SK-N-SH treated with all-trans-retinoic acid at 6 μM for 48 hours (cell line): ENCODE measurements at regions not wholly inside any gene's neighbourhood (a gene's known extent, or its start where the extent isn't known, plus 50 kb on each side); places are given as distances from the start of the nearest gene placed in this dataset.

Experiments used
- ARNTL ChIP-seq: fragments of 450-650 bp; formaldehyde crosslinking; IDR thresholded peaks from 2 replicates; pipeline ENCODE4 v1.5.0; 2020; ENCODE audit warnings: low read depth, mild to moderate bottlenecking, moderate library complexity, borderline replicate concordance
- CSDC2 ChIP-seq: fragments of 250-450 bp; sonication (Bioruptor Pico); IDR thresholded peaks from 2 replicates; pipeline ENCODE4 v1.5.0; 2020; ENCODE audit warnings: mild to moderate bottlenecking, moderate library complexity
- ESRRG ChIP-seq: fragments of 250-450 bp; sonication (Bioruptor Pico); IDR thresholded peaks from 2 replicates; pipeline ENCODE4 v1.6.1; 2021; ENCODE audit warnings: mild to moderate bottlenecking
- GLIS3 ChIP-seq: fragments of 250-450 bp; sonication (Bioruptor Pico); IDR thresholded peaks from 2 replicates; pipeline ENCODE4 v1.5.0; 2020; ENCODE audit warnings: mild to moderate bottlenecking, moderate library complexity
- ISL1 ChIP-seq: fragments of 250-450 bp; sonication (Bioruptor Pico); IDR thresholded peaks from 2 replicates; pipeline ENCODE4 v2.1.2; 2022; ENCODE audit warnings: mild to moderate bottlenecking, moderate library complexity
- RARB ChIP-seq: fragments of 250-450 bp; sonication (Bioruptor Pico); IDR thresholded peaks from 2 replicates; pipeline ENCODE4 v1.8.0; 2021; ENCODE audit warnings: mild to moderate bottlenecking, moderate library complexity
- SNAI2 ChIP-seq: fragments of 250-450 bp; sonication (Bioruptor Pico); IDR thresholded peaks from 2 replicates; pipeline ENCODE4 v1.5.0; 2020; ENCODE audit warnings: mild to moderate bottlenecking, moderate library complexity
- TCF4 ChIP-seq: fragments of 250-450 bp; sonication (Bioruptor Pico); IDR thresholded peaks from 2 replicates; pipeline ENCODE4 v1.8.0; 2021; ENCODE audit warnings: mild to moderate bottlenecking, moderate library complexity, borderline replicate concordance
- ZC3H10 ChIP-seq: fragments of 250-450 bp; sonication (Bioruptor Pico); IDR thresholded peaks from 2 replicates; pipeline ENCODE4 v1.5.1; 2021; ENCODE audit warnings: mild to moderate bottlenecking, moderate library complexity
- ZFP3 ChIP-seq: fragments of 250-450 bp; sonication (Bioruptor Pico); IDR thresholded peaks from 2 replicates; pipeline ENCODE4 v1.5.0; 2020; ENCODE audit warnings: mild to moderate bottlenecking, moderate library complexity
- ZFP30 ChIP-seq: fragments of 450-650 bp; formaldehyde crosslinking; IDR thresholded peaks from 2 replicates; pipeline ENCODE4 v1.5.0; 2022; ENCODE audit warnings: mild to moderate bottlenecking, moderate library complexity
- ZNF70 ChIP-seq: fragments of 450-650 bp; formaldehyde crosslinking; IDR thresholded peaks from 2 replicates; pipeline ENCODE4 v1.5.0; 2020; ENCODE audit warnings: mild to moderate bottlenecking, moderate library complexity
- TF ChIP-seq, protein P1 (sequence below): fragments of 250-450 bp; sonication (Bioruptor Pico); IDR thresholded peaks from 2 replicates; pipeline ENCODE4 v1.8.0; 2020; ENCODE audit warnings: mild to moderate bottlenecking, moderate library complexity, borderline replicate concordance
- TF ChIP-seq, protein P2 (sequence below): fragments of 250-450 bp; sonication (Bioruptor Pico); IDR thresholded peaks from 2 replicates; pipeline ENCODE4 v1.5.1; 2020; ENCODE audit warnings: low read depth, mild to moderate bottlenecking, moderate library complexity

DNA sequence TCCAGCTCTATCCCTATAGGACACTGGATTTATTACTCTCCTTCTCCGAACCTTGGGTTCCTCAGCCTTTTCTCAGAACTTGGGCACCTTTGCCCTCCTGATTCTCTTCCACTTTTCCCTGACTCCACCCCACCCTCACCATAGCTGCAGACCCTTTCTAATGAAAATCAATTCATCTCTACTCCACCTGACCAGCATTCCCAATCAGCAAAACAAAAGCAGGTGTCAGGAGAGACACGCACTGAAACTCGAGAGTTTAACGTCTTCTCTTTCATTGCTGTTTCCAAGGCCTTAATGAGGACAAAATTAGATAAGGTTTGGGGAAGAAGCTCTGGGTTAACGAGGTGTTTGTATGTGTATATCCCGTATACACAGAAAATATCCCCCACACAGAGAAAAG, 208.8 kb downstream of the PLPP3 start:
- TF ChIP-seq ZFP30 (CRISPR knock-in tag) (no peak), ZFP3 (CRISPR knock-in tag) (no peak), ISL1 (CRISPR knock-in tag) (no peak), ZNF70 (CRISPR knock-in tag) (no peak), SNAI2 (CRISPR knock-in tag) (no peak), TCF4 (CRISPR knock-in tag) (no peak), RARB (CRISPR knock-in tag) (no peak), ZC3H10 (CRISPR knock-in tag) (no peak), CSDC2 (CRISPR knock-in tag) (no peak), ARNTL (CRISPR knock-in tag) (no peak), GLIS3 (CRISPR knock-in tag) (no peak), ESRRG (CRISPR knock-in tag) (no peak)
- TF ChIP-seq, protein P1, sequence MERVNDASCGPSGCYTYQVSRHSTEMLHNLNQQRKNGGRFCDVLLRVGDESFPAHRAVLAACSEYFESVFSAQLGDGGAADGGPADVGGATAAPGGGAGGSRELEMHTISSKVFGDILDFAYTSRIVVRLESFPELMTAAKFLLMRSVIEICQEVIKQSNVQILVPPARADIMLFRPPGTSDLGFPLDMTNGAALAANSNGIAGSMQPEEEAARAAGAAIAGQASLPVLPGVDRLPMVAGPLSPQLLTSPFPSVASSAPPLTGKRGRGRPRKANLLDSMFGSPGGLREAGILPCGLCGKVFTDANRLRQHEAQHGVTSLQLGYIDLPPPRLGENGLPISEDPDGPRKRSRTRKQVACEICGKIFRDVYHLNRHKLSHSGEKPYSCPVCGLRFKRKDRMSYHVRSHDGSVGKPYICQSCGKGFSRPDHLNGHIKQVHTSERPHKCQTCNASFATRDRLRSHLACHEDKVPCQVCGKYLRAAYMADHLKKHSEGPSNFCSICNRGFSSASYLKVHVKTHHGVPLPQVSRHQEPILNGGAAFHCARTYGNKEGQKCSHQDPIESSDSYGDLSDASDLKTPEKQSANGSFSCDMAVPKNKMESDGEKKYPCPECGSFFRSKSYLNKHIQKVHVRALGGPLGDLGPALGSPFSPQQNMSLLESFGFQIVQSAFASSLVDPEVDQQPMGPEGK (CRISPR knock-in tag), result no peak
- TF ChIP-seq, protein P2, sequence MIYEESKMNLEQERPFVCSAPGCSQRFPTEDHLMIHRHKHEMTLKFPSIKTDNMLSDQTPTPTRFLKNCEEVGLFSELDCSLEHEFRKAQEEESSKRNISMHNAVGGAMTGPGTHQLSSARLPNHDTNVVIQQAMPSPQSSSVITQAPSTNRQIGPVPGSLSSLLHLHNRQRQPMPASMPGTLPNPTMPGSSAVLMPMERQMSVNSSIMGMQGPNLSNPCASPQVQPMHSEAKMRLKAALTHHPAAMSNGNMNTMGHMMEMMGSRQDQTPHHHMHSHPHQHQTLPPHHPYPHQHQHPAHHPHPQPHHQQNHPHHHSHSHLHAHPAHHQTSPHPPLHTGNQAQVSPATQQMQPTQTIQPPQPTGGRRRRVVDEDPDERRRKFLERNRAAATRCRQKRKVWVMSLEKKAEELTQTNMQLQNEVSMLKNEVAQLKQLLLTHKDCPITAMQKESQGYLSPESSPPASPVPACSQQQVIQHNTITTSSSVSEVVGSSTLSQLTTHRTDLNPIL (CRISPR knock-in tag), result no peak
